ENCODE measurements at regions not wholly inside any gene's neighbourhood (a gene's known extent, or its start where the extent isn't known, plus 50 kb on each side); places are given as distances from the start of the nearest gene placed in this dataset.

- H3K27me3 Mint-ChIP-seq (ENCODE audit: insufficient read depth): no peaks in the 10 kb centered on the region
- Histone ChIP-seq H3K9ac (ENCODE audit: extremely low read depth, low read length, poor library complexity, severe bottlenecking) (no peak overlapping the region), H3K27ac (ENCODE audit: low read depth, low read length) (no peak overlapping the region), H3K4me3 (ENCODE audit: low read length) (no peak overlapping the region), H3K4me1 (ENCODE audit: control insufficient read depth, insufficient read depth, low read length) (no peaks in the 10 kb centered on the region), H3K9me3 (ENCODE audit: control insufficient read depth, low read length) (no peaks in the 10 kb centered on the region), H3K36me3 (ENCODE audit: control insufficient read depth, insufficient read depth, low read length) (no peaks in the 10 kb centered on the region), H3K27me3 (ENCODE audit: control insufficient read depth, insufficient read depth, low read length, poor library complexity, severe bottlenecking) (no peaks in the 10 kb centered on the region)
- 93 to 100% methylated on average over 2 to 6 of the region's 6 CpGs for WGBS, 2 experiments (ENCODE audit: insufficient coverage in 1 of 2, insufficient read length in 1 of 2)
- no peak for DNase-seq
- no peak overlapping the region for H3K4me3 Mint-ChIP-seq
- H3K36me3 Mint-ChIP-seq (ENCODE audit: low read depth): no peaks in the 10 kb centered on the region
- peaks cover 2% of the 10 kb centered on the region for H3K9me3 Mint-ChIP-seq
- no peak overlapping the region for H3K27ac Mint-ChIP-seq
- TF ChIP-seq CTCF (conservative IDR thresholded peaks at IDR 0.05): no peak
- H3K4me1 Mint-ChIP-seq: no peaks in the 10 kb centered on the region
Observed at GRCh38 chr11:39960206-39960605, 1499.2 kb downstream of the LRRC4C start.

DNA sequence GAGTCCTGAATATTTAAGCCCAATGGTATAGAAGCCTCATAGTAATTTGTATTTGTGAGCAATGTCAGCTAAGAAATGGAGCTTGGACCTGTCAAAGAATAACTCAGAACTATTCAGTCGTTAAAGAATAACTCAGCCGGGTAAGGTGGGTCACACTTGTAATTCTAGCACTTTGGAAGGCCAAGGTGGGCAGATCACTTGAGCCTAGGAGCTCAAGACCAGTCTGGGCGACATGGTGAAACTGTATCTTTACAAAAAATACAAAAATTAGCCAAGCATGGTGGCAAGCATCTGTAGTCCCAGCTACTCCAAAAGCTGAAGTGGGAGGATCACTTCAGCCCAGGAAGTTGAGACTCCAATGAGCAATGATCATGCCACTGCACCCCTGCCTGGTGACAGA lies 1526.5 kb downstream of the LRRC4C start:
- no peak overlapping the region for H3K27ac ChIP-seq (ENCODE audit: low read depth, low read length)
- no peak overlapping the region for H3K9ac ChIP-seq (ENCODE audit: extremely low read depth, low read length, poor library complexity, severe bottlenecking)
- H3K27ac Mint-ChIP-seq: no peak overlapping the region
- H3K27me3 ChIP-seq (ENCODE audit: control insufficient read depth, insufficient read depth, low read length, poor library complexity, severe bottlenecking): no peaks in the 10 kb centered on the region
- TF ChIP-seq CTCF (conservative IDR thresholded peaks at IDR 0.05): no peak
- no peak overlapping the region for H3K4me3 ChIP-seq (ENCODE audit: low read length)
- H3K36me3 ChIP-seq (ENCODE audit: control insufficient read depth, insufficient read depth, low read length): no peaks in the 10 kb centered on the region
- H3K9me3 ChIP-seq (ENCODE audit: control insufficient read depth, low read length): peaks cover 20% of the 10 kb centered on the region
- peaks cover 2% of the 10 kb centered on the region for H3K27me3 Mint-ChIP-seq (ENCODE audit: insufficient read depth)
- H3K4me1 Mint-ChIP-seq: no peaks in the 10 kb centered on the region
- 87 to 94% methylated on average over 3 of the region's 3 CpGs for WGBS, 2 experiments (ENCODE audit: insufficient coverage in 1 of 2, insufficient read length in 1 of 2)
- no peaks in the 10 kb centered on the region for H3K4me1 ChIP-seq (ENCODE audit: control insufficient read depth, insufficient read depth, low read length)
- no peak for DNase-seq
- H3K36me3 Mint-ChIP-seq (ENCODE audit: low read depth): peaks cover 3% of the 10 kb centered on the region
- peaks cover 19% of the 10 kb centered on the region for H3K9me3 Mint-ChIP-seq
- H3K4me3 Mint-ChIP-seq: no peak overlapping the region

GRCh38 chr11:39917256-39917655 lies 1542.2 kb downstream of the LRRC4C start:
- WGBS, 2 experiments (ENCODE audit: insufficient coverage in 1 of 2, insufficient read length in 1 of 2): 91 to 93% methylated on average over 3 of the region's 3 CpGs
- peaks cover 18% of the 10 kb centered on the region for H3K9me3 Mint-ChIP-seq
- Histone ChIP-seq H3K27me3 (ENCODE audit: control insufficient read depth, insufficient read depth, low read length, poor library complexity, severe bottlenecking) (no peaks in the 10 kb centered on the region), H3K36me3 (ENCODE audit: control insufficient read depth, insufficient read depth, low read length) (no peaks in the 10 kb centered on the region), H3K9me3 (ENCODE audit: control insufficient read depth, low read length) (peaks cover 18% of the 10 kb centered on the region), H3K27ac (ENCODE audit: low read depth, low read length) (no peak overlapping the region), H3K4me1 (ENCODE audit: control insufficient read depth, insufficient read depth, low read length) (no peaks in the 10 kb centered on the region), H3K4me3 (ENCODE audit: low read length) (no peak overlapping the region), H3K9ac (ENCODE audit: extremely low read depth, low read length, poor library complexity, severe bottlenecking) (no peak overlapping the region)
- no peaks in the 10 kb centered on the region for H3K27me3 Mint-ChIP-seq (ENCODE audit: insufficient read depth)
- H3K4me3 Mint-ChIP-seq: no peak overlapping the region
- no peak for DNase-seq
- H3K27ac Mint-ChIP-seq: no peak overlapping the region
- no peaks in the 10 kb centered on the region for H3K36me3 Mint-ChIP-seq (ENCODE audit: low read depth)
- TF ChIP-seq CTCF (conservative IDR thresholded peaks at IDR 0.05): no peak
- H3K4me1 Mint-ChIP-seq: no peaks in the 10 kb centered on the region

Data from endodermal cell (in vitro differentiated cells).